H54 (cell line): ENCODE measurements at regions not wholly inside any gene's neighbourhood (a gene's known extent, or its start where the extent isn't known, plus 50 kb on each side); places are given as distances from the start of the nearest gene placed in this dataset.

ENCODE experiments used
- DNase-seq: peaks from one replicate; pipeline ENCODE4 v3.0.0; 2011; ENCODE audit warnings: low spot score, mixed read lengths; ENCODE audit not compliant: insufficient read length
- FAIRE-seq: peaks from 3 replicates; lab custom pipeline; 2011; peaks lifted over from hg19 to GRCh38; lab: Jason Lieb, UNC
- POLR2A ChIP-seq: IDR thresholded peaks from 2 replicates; pipeline ENCODE4 v1.6.1; 2011; ENCODE audit warnings: low read depth, mild to moderate bottlenecking, low read length

GRCh38 chr10:47104786-47105385 is 193.7 kb downstream of the PTPN20 start:
- DNase-seq: no peak
- FAIRE-seq: no peak

DNA sequence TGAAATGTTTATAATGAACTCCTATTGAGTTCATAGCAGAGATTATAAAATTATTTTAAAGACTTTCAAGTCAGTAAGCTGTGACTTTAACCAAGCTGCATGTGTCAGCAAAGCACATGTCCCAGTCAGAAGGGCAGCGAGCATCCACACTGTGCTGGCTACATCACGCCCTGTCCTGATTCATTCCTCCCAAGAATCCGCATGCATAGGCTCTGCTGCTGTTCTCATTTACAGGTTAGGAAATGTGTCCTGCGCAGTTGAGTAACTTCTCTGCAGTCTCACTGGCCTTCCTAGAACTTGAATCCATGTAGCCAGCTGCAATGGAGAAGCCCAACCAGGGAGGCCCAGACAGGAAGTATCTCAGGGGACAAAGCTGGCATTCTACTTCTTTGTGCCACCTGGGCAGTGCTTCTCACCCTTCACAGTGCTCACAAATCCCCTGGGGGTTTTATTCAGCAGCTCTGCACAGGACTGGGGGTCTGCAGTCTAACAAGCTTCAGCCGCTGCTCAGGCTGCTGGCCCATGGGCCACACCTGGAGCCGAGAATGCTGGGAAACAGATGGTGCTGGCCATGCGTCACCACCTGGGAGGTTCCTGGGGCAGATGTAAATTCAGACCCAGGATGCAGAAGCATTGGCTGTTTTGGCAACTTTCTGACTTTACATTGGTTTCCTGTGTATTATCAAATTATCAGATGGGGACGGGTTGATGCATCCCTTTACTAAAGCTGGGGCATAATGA is 192.8 kb upstream of the GDF10 start:
- no peak for DNase-seq
- TF ChIP-seq POLR2A: no peak
- no peak for FAIRE-seq

More at GRCh38 chr10:47104786-47105385, 193.7 kb downstream of the PTPN20 start:
- TF ChIP-seq POLR2A: no peak

GRCh38 chr10:47109906-47110305 is 190.1 kb upstream of the GDF10 start:
- no peak for DNase-seq
- no peak for TF ChIP-seq POLR2A
- FAIRE-seq: no peak

DNA sequence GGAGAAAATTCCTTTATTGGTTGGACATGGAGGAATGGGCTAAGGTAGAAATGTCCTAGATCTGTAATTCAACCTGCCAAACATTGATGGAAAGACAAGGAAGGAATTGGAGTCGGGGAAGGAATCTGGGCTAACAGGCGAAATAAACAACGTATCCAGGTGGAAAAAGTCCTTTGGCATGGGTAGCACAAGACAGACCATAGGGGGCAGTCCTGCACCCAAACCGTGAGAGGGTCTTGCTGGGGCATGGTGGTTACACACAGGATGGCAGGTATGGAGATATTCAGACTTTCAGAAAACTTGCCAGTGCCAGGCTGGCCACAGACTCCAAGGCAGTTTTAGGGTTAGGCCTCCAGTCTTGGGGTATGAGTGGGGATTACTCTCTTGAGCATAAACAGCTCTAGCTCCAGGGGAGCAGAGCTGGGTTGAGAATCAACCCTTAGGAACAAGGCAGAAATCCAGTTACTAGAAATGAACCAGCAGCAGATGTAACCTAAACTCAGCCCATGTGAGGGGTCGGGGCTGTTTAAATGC is 188.6 kb upstream of the GDF10 start:
- DNase-seq (no peak), FAIRE-seq (no peak)
- TF ChIP-seq POLR2A: no peak

DNA sequence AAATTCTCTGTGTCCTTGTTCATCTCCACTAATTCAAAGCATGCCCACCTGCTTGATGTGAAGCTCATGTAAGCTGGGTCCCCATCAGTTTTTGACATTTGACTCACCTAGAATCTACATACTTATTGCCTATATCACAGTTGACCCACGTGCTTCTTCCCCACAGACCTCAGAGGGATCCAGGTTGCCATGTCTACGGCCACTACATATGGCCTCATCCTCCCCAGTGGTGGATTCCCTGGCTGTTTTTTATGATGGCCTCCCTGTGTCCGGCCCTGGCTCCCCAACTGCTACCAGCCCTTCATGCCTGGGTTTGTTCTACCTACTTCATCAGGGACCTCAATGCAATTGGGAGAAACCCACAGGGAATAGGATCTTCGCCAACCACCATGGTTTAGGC is 187.4 kb upstream of the GDF10 start:
- no peak for DNase-seq
- FAIRE-seq: no peak
- no peak for TF ChIP-seq POLR2A

- DNase-seq (no peak), FAIRE-seq (no peak)
- TF ChIP-seq POLR2A: no peak
Observed at GRCh38 chr10:47113907-47114500, 186.0 kb upstream of the GDF10 start.

DNA sequence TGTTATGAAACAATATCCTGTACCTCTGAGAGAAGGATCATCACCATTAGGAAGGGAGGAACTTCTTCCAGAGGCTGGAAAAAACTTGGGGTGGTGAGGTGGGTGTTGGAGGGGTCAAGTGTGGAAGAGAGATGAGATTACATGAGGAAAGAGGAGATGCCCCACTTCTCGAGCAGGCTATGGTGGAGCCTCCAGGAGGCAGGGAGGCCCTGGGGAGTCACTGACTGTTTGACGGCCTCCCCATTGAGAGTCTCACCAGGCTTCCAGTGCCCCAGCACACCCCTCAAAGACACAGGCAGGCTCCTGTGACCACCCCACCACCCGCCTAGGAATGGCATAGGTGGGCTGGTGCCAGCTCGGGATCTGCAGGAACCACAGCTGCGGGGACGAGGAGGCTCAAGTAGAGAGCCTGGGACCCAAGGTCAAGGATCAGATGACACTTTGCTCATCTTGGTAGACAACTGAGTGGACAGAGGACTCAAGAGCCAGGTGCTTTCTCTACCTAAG is 185.3 kb upstream of the GDF10 start:
- no peak for TF ChIP-seq POLR2A
- DNase-seq (no peak), FAIRE-seq (no peak)

- TF ChIP-seq POLR2A: no peak
- FAIRE-seq: no peak
- DNase-seq: no peak
Observed at GRCh38 chr10:47115322-47115721, 184.7 kb upstream of the GDF10 start.

- DNase-seq (no peak), FAIRE-seq (no peak)
- no peak for TF ChIP-seq POLR2A
Observed at GRCh38 chr10:47116445-47116844, 183.6 kb upstream of the GDF10 start.

DNA sequence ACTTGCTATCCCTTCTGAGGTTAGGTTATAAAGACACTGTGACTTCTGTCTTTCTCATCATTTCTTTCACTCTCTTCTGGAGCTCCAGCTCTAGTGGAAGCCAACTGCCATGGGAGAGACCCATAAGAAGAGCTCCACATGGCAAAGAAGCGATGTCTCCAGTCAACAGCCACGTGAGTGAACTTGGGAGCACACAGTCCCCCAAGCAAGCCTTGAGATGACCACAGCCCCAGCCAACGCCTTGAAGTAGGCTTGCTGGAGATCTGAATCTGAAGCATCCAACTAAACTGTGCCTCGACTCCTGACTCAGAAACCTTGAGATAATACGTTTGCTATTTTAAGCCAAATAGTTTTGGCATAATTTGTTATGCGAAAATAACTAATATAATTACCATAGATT is 181.7 kb upstream of the GDF10 start:
- no peak for TF ChIP-seq POLR2A
- FAIRE-seq (no peak), DNase-seq (no peak)

DNA sequence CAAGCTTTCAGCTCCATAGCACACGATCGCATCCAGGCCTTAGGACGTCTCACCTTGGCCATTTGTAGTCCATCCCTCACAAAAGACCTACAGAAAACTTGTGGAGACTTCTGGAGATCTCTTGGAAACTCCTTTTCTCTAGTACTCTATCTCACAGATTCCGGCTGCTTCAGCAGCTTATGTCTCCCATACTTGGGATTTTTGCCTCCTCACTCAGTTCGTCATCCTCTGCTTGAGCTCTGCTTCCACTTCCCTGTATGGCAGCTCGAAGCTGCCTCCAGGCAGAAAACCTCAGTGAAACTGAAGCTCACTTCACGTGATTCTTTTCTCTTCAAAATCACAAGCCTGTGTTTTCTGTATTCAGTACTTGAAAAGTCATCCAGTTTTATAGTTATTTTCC is 178.7 kb upstream of the GDF10 start:
- no peak for TF ChIP-seq POLR2A
- DNase-seq (no peak), FAIRE-seq (no peak)

- no peak for FAIRE-seq
- DNase-seq: no peak
- TF ChIP-seq POLR2A: no peak
Observed at GRCh38 chr10:47123716-47124288, 176.2 kb upstream of the GDF10 start.

DNA sequence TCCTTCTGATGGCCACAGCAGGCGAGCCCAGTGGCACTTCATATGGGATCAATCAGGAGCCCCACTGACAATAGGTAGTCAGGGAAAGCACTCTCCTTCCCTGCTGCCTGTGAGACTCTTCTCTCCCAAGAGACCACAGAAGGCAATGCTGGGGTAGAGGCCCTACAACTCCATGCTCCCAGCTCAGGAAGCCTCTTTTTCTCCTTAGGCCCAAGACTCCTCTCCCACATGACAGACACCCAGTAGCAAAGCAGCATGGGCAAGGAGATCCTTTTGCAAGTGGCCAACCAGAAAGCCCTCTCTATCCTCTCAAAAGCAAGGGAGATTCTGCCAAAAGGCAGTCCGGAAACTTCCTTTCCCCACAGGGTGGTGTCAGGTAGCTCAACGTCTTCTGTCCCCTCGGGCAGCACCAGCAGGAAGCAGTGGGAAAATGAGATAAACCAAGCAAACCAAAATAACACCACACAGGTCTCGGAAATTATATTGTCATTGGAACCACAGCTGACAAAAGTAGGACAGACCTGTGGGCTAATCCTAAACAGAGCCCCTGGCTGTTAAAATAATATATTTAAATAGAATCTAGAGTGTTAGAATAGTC is 172.7 kb upstream of the GDF10 start:
- TF ChIP-seq POLR2A: no peak
- no peak for FAIRE-seq
- no peak for DNase-seq

DNA sequence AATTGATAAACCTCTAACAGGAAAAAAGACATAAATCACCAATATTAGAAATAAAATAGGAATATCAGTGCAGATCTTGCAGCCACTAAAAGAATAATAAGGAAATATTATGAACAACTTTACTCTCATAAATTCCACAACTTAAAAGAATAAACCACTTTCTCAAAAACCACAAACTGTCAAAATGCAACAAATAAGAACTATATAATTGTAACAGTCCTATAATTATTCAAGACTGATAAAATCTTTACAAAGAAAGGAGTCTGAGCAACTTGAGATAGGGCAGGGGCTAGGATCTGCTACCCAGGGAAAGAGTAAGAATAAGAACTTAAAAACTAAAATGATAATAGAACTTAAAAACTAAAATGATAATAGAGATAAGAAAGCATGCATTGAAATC is 169.5 kb upstream of the GDF10 start:
- DNase-seq (no peak), FAIRE-seq (no peak)
- no peak for TF ChIP-seq POLR2A
